Adrenal gland (tissue), 5 donors: ENCODE measurements at regions not wholly inside any gene's neighbourhood (a gene's known extent, or its start where the extent isn't known, plus 50 kb on each side); places are given as distances from the start of the nearest gene placed in this dataset.

ENCODE experiments used
- POLR2A ChIP-seq, 2 donors: fragments of 450-650 bp; IDR thresholded peaks; one replicate each; pipeline ENCODE4 v1.6.1; 2017; ENCODE audit warnings: antibody characterized with exemption in 2 of 2, mild to moderate bottlenecking in 2 of 2, moderate library complexity in 1 of 2
- TF ChIP-seq, protein P1 (sequence below), 6 experiments: fragments of 450-650 bp in 4 of 6; fragments of 200-600 bp in 2 of 6; sonication (generic) in 1 of 6; IDR thresholded peaks; 1 replicate in 5 of 6; 2 replicates in 1 of 6; pipeline versions ENCODE4 v1.5.1 to v1.8.0; 2016 to 2021; ENCODE audit warnings: antibody characterized with exemption in 6 of 6, mild to moderate bottlenecking in 2 of 6, moderate library complexity in 1 of 6
- donor health status: DM: no; HTN: no; CAD: no.

DNA sequence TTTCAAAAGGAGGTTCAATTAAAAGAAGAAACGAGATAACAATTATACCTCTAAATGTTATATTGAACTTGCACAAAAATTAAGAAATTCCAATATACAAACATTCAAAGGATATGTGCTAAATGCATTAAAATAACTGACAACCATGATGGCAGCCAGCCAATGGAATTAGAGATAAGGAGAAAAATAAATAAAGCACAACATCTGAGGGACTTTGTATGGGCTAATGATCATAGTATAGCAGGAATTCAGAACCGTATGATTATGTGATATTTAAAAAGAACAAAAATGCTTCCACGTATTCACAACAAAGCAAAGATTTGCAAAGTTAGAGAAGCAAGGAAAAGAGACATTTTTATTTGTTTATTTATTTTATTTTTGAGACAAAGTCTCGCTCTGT is 1103.0 kb downstream of the CBLN2 start:
- TF ChIP-seq, protein P1, sequence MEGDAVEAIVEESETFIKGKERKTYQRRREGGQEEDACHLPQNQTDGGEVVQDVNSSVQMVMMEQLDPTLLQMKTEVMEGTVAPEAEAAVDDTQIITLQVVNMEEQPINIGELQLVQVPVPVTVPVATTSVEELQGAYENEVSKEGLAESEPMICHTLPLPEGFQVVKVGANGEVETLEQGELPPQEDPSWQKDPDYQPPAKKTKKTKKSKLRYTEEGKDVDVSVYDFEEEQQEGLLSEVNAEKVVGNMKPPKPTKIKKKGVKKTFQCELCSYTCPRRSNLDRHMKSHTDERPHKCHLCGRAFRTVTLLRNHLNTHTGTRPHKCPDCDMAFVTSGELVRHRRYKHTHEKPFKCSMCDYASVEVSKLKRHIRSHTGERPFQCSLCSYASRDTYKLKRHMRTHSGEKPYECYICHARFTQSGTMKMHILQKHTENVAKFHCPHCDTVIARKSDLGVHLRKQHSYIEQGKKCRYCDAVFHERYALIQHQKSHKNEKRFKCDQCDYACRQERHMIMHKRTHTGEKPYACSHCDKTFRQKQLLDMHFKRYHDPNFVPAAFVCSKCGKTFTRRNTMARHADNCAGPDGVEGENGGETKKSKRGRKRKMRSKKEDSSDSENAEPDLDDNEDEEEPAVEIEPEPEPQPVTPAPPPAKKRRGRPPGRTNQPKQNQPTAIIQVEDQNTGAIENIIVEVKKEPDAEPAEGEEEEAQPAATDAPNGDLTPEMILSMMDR (IDR thresholded peaks at IDR 0.05), result no peak
- no peak for TF ChIP-seq POLR2A (IDR thresholded peaks at IDR 0.05)
